Ovary (tissue), 3 donors: ENCODE measurements at regions not wholly inside any gene's neighbourhood (a gene's known extent, or its start where the extent isn't known, plus 50 kb on each side); places are given as distances from the start of the nearest gene placed in this dataset.

Experiments used
- CTCF ChIP-seq, 3 donors: fragments of 450-650 bp in 2 of 3; fragments of 200-600 bp in 1 of 3; IDR thresholded peaks; one replicate each; pipeline versions ENCODE4 v1.5.1 to v1.8.0; 2016 to 2022; ENCODE audit warnings: antibody characterized with exemption in 3 of 3, mild to moderate bottlenecking in 1 of 3
- EP300 ChIP-seq: sonication (generic); formaldehyde crosslinking; IDR thresholded peaks from one replicate; pipeline ENCODE4 v1.6.1; 2017; ENCODE audit warnings: antibody characterized with exemption
- POLR2A ChIP-seq: fragments of 450-650 bp; IDR thresholded peaks from one replicate; pipeline ENCODE4 v1.6.1; 2017; ENCODE audit warnings: antibody characterized with exemption, mild to moderate bottlenecking, moderate library complexity
- donor health status: DM: no; HTN: no; CAD: no.

GRCh38 chr2:63790491-63790890 lies 51.2 kb upstream of the UGP2 start:
- TF ChIP-seq CTCF (IDR thresholded peaks at IDR 0.05) = no peak
- TF ChIP-seq EP300 = no peak
- TF ChIP-seq POLR2A = no peak
